Sigmoid colon (tissue), 4 donors: ENCODE measurements at regions not wholly inside any gene's neighbourhood (a gene's known extent, or its start where the extent isn't known, plus 50 kb on each side); places are given as distances from the start of the nearest gene placed in this dataset.

ENCODE experiments used
- POLR2A ChIP-seq, 2 donors: fragments of 450-650 bp; IDR thresholded peaks; one replicate each; pipeline ENCODE4 v1.6.1; 2016; ENCODE audit warnings: antibody characterized with exemption in 2 of 2, mild to moderate bottlenecking in 2 of 2, moderate library complexity in 2 of 2
- POLR2AphosphoS5 ChIP-seq, 4 donors: sonication (generic); formaldehyde crosslinking; IDR thresholded peaks; one replicate each; pipeline ENCODE4 v1.6.1; 2017; ENCODE audit warnings: antibody characterized with exemption in 4 of 4
- TF ChIP-seq, protein P1 (sequence below), 4 experiments: fragments of 450-650 bp in 3 of 4; fragments of 200-600 bp in 1 of 4; IDR thresholded peaks; one replicate each; pipeline ENCODE4 v1.5.1; 2016 to 2019; ENCODE audit warnings: antibody characterized with exemption in 4 of 4, mild to moderate bottlenecking in 3 of 4, moderate library complexity in 2 of 4

DNA sequence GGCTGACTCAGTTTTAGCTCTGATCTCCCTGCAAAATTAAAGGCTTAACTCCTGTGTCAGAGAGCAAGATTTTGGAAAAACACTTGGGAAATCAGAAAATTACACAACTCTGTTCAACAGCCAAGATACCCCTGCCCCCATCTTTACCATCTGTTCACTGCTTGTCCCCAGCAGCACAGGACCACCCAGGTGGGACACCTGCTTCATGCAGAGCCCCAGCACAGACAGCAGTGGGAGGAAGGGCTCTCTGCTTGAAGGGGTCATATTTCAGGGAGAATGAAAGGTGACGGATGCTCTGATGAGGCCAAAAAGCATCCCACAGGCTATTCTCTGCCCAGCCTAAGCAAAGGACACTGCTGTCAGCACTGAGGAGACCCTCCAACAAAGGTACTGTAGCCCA is 584.6 kb upstream of the KLHL29 start:
- TF ChIP-seq, protein P1, sequence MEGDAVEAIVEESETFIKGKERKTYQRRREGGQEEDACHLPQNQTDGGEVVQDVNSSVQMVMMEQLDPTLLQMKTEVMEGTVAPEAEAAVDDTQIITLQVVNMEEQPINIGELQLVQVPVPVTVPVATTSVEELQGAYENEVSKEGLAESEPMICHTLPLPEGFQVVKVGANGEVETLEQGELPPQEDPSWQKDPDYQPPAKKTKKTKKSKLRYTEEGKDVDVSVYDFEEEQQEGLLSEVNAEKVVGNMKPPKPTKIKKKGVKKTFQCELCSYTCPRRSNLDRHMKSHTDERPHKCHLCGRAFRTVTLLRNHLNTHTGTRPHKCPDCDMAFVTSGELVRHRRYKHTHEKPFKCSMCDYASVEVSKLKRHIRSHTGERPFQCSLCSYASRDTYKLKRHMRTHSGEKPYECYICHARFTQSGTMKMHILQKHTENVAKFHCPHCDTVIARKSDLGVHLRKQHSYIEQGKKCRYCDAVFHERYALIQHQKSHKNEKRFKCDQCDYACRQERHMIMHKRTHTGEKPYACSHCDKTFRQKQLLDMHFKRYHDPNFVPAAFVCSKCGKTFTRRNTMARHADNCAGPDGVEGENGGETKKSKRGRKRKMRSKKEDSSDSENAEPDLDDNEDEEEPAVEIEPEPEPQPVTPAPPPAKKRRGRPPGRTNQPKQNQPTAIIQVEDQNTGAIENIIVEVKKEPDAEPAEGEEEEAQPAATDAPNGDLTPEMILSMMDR (IDR thresholded peaks at IDR 0.05), result no peak
- no peak for TF ChIP-seq POLR2AphosphoS5 (IDR thresholded peaks at IDR 0.05)
- no peak for TF ChIP-seq POLR2A (IDR thresholded peaks at IDR 0.05)
